ENCODE measurements at regions not wholly inside any gene's neighbourhood (a gene's known extent, or its start where the extent isn't known, plus 50 kb on each side); places are given as distances from the start of the nearest gene placed in this dataset.

GRCh38 chr9:91154686-91155085 lies 207.0 kb downstream of the AUH start:
- no peak for DNase-seq (ENCODE audit: low spot score)
- Histone ChIP-seq H3K4me1 (ENCODE audit: insufficient read depth, low read length, poor library complexity, severe bottlenecking) (no peaks in the 10 kb centered on the region), H3K4me3 (ENCODE audit: low read depth, low read length, poor library complexity, severe bottlenecking) (no peak overlapping the region), H3K27ac (ENCODE audit: low read depth, low read length, poor library complexity, severe bottlenecking) (no peak overlapping the region), H3K27me3 (replicated peaks; ENCODE audit: insufficient read depth, low read depth, low read length, poor library complexity) (no peaks in the 10 kb centered on the region), H3K36me3 (ENCODE audit: insufficient read depth, low read length, poor library complexity, severe bottlenecking) (no peaks in the 10 kb centered on the region), H3K9me3 (ENCODE audit: low read depth, low read length, poor library complexity, severe bottlenecking) (no peaks in the 10 kb centered on the region)
- POLR2A ChIA-PET (ENCODE audit: low non-redundant PET): no interaction called here
- intact Hi-C loops (cut with micrococcal nuclease; ENCODE audit: unreplicated experiment): no loop called here
- TF ChIP-seq CTCF (conservative IDR thresholded peaks at IDR 0.05; ENCODE audit: low read depth, low read length): no peak
- TF ChIP-seq EZH2 (IDR thresholded peaks at IDR 0.05; ENCODE audit: borderline replicate concordance, low read depth, low read length, poor library complexity, severe bottlenecking): no peak
- BruUV-seq (replicated peaks): no TSS peak
- CTCF ChIA-PET: no interaction called here

GRCh38 chr9:91155181-91155580 lies 206.5 kb downstream of the AUH start:
- no peak overlapping the region for H3K27ac ChIP-seq (ENCODE audit: low read depth, low read length, poor library complexity, severe bottlenecking)
- TF ChIP-seq EZH2 (IDR thresholded peaks at IDR 0.05; ENCODE audit: borderline replicate concordance, low read depth, low read length, poor library complexity, severe bottlenecking) (no peak), CTCF (conservative IDR thresholded peaks at IDR 0.05; ENCODE audit: low read depth, low read length) (no peak)
- BruUV-seq (replicated peaks): no TSS peak
- no peak overlapping the region for H3K4me3 ChIP-seq (ENCODE audit: low read depth, low read length, poor library complexity, severe bottlenecking)
- ChIA-PET POLR2A (ENCODE audit: low non-redundant PET) (no interaction called here), CTCF (no interaction called here)
- H3K27me3 ChIP-seq (replicated peaks; ENCODE audit: insufficient read depth, low read depth, low read length, poor library complexity): no peaks in the 10 kb centered on the region
- H3K9me3 ChIP-seq (ENCODE audit: low read depth, low read length, poor library complexity, severe bottlenecking): no peaks in the 10 kb centered on the region
- intact Hi-C loops (cut with micrococcal nuclease; ENCODE audit: unreplicated experiment): no loop called here
- DNase-seq (ENCODE audit: low spot score): no peak
- no peaks in the 10 kb centered on the region for H3K4me1 ChIP-seq (ENCODE audit: insufficient read depth, low read length, poor library complexity, severe bottlenecking)
- H3K36me3 ChIP-seq (ENCODE audit: insufficient read depth, low read length, poor library complexity, severe bottlenecking): no peaks in the 10 kb centered on the region

GRCh38 chr9:91155746-91156376 lies 205.9 kb downstream of the AUH start:
- Histone ChIP-seq H3K27me3 (replicated peaks; ENCODE audit: insufficient read depth, low read depth, low read length, poor library complexity) (no peaks in the 10 kb centered on the region), H3K4me3 (ENCODE audit: low read depth, low read length, poor library complexity, severe bottlenecking) (no peak overlapping the region), H3K4me1 (ENCODE audit: insufficient read depth, low read length, poor library complexity, severe bottlenecking) (no peaks in the 10 kb centered on the region), H3K27ac (ENCODE audit: low read depth, low read length, poor library complexity, severe bottlenecking) (no peak overlapping the region), H3K9me3 (ENCODE audit: low read depth, low read length, poor library complexity, severe bottlenecking) (no peaks in the 10 kb centered on the region), H3K36me3 (ENCODE audit: insufficient read depth, low read length, poor library complexity, severe bottlenecking) (no peaks in the 10 kb centered on the region)
- DNase-seq (ENCODE audit: low spot score): no peak
- ChIA-PET POLR2A (ENCODE audit: low non-redundant PET) (no interaction called here), CTCF (no interaction called here)
- intact Hi-C loops (cut with micrococcal nuclease; ENCODE audit: unreplicated experiment): no loop called here
- TF ChIP-seq CTCF (conservative IDR thresholded peaks at IDR 0.05; ENCODE audit: low read depth, low read length) (no peak), EZH2 (IDR thresholded peaks at IDR 0.05; ENCODE audit: borderline replicate concordance, low read depth, low read length, poor library complexity, severe bottlenecking) (no peak)
- BruUV-seq (replicated peaks): no TSS peak
